ENCODE measurements at regions not wholly inside any gene's neighbourhood (a gene's known extent, or its start where the extent isn't known, plus 50 kb on each side); places are given as distances from the start of the nearest gene placed in this dataset.
A peak's percentile ranks its signal among the peaks of the same experiment; 100 is the strongest.
"Not testable (repeated sequence)": the region's sequence is repeated elsewhere in the genome, so short reads cannot be mapped to it uniquely, and the experiment has no call there.

DNA sequence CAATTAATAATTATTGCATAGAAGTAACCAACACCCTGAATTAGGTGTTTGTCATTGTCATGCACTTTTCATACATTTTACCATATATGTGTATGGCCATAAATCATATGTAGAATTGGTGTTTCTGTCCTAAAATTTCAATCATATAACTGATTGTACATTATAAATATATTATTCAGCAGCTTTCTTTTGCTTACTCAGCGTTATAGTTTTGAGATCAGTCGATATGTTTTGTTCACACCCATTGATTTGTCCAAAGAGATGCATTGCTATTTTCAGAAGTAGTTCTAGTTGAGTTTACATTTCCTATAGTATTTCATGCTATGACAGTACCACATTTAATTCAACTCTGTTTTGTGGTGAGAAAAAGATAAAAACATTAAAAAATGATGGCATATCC is 50.5 kb upstream of the PARP4 start:
- no peak for DNase-seq

DNA sequence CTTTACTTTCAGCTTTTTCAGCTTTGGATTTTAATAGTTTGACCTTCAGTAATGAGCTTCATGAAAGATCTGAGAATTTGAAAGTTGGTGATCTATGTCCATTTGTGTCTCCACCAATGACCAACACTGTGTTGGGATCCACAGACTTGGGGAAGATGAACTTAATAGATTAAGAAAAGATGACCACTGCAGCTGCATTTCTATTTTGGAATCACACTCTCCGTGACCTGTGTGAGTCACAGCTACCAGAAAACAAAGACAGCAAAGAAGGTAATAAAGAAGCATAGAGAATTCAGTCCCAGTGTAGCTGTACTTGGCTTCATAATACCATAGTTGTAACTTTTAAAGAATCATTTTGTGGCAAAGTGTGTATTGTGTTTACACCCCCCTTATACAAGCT is 51.4 kb upstream of the PARP4 start:
- not testable (repeated sequence) for DNase-seq

DNA sequence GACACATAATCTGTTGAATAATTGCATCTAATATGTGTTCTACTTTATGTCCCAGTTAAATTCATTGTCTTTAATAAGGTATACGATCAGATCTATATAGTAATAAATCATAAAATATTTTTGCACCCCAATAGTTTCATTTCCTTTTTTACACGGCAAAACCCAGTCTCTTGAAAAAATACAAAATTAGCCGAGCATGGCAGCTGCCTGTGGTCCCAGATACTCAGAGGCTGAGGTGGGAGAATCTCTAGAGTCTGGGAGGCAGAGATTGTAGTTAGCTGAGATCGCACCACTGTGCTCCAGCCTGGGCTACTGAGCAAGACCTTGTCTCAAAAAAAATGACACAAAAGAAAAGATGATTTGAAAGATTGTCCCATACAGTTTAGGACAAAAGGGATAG is 52.3 kb upstream of the PARP4 start:
- DNase-seq: no peak

DNA sequence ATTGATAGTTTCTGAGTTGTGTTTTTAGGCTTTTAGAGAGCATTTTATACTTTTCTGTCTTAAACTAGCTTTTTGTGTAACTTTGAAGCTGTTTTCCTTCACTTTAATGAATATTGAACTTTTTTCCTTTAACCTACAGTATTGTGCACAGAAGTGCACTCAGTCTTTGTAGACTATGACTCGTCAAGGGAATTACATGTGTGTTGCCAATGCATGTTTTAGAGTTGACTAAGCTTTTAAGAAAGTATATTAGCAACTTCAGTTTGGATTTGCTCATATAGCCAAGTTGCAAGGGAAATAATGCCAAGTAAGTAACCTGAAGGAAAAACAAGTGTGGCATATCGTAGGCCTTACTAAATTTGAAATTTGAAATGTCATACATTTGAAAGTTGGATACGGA is 55.0 kb upstream of the PARP4 start:
- not testable (repeated sequence) for DNase-seq

DNA sequence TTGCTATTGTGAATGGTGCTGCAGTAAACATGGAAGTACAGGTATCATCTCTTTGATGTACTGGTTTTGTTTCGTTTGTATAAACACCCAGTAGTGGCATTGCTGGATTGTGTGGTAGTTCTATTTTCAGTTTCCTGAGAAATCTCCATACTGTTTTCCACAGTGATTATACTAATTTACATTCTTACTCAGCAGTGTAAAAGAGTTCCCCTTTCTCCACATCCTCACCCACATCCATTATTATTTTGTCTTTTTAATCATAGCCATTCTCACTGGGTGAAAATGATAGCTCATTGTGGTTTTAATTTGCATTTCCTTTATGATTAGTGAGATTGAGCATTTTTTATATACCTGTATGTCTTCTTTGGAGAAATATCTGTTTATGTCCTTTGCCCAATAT is 62.3 kb upstream of the PARP4 start:
- no peak for DNase-seq

DNA sequence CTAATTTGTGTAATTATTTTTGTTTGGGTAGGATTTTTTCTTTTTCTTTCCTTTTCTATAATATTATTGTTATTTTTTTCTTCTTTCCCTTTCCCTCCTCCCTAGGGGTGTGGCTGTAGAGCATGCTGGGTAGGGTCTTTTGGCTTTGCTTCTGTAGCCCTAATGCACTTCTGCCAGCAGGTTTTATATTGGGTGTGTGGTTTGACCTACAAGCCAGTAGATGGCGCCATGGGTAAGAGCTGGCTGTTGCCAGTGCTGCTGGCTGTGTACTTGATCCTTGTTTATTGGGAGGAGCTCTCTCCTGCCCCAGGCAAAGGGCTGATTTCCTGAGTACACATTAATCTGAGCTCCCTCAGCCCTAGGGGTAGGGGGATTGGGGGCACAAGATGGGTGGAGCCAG is 67.7 kb upstream of the PARP4 start:
- peak; percentile 13 for DNase-seq

DNA sequence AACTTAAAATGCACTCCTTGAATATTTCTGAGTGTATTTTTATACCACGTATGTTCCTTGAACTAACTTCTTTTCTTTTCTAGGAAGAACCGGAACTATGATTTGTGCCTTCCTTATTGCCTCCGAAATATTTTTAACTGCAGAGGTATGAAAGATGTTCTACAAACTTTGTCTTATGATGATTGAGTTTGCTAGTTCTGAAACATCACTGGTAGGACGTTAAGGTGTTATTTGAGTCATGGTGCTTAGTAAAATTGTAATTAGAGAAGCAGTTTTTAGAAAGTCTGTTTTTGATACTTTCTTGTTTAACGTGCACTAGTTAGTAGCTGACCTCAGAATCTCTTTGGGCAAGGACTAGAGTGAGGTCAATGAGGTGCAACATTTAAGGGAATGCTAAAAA is 69.0 kb upstream of the PARP4 start:
- DNase-seq: not testable (repeated sequence)

DNA sequence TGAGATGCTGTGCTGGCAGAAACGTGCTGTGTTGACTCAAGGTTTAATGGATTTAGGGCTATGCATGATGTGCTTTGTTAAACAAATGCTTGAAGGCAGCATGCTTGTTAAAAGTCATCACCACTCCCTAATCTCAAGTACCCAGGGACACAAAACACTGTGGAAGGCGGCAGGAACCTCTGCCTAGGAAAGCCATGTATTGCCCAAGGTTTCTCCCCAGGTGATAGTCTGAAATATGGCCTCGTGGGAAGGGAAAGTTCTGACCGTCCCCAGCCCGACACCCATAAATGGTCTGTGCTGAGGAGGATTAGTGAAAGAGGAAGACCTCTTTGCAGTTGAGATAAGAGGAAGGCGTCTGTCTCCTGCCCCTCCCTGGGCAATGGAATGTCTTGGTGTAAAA is 79.1 kb upstream of the PARP4 start:
- not testable (repeated sequence) for DNase-seq

DNA sequence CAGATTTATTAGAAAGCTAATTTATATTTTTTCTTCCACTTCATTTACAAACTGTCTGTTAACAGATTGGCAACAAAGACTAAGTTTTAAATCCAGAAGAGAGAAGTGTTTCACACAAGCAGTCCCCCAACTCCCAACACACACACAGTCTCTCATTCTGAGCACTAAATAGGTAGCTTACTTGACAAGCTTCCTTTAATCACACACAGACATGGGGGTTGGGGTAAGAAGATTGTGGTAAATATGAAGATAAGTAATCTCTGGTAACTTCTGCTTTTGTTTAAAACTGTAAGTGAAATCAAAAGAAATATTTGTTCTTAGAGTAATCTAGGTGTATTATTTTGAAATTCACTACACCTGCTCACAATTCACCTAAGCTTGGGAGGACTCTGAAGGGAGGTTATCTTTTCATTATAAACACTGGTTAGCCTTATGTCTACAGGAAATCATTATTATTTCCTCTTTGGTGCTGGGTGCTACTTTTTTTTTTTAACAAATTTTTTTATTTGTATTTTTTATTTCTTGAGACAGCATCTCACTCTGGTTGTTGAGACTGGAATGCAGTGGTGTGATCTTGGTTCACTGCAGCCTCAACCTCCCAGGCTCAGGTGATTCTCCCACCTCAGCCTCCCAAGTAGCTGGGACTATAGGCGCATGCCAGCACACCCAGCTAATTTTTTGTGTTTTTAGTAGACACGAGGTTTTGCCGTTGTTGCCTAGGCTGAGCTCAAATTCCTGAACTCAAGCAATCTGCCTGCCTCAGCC is 82.1 kb upstream of the ATP12A start:
- not testable (repeated sequence) for DNase-seq

DNA sequence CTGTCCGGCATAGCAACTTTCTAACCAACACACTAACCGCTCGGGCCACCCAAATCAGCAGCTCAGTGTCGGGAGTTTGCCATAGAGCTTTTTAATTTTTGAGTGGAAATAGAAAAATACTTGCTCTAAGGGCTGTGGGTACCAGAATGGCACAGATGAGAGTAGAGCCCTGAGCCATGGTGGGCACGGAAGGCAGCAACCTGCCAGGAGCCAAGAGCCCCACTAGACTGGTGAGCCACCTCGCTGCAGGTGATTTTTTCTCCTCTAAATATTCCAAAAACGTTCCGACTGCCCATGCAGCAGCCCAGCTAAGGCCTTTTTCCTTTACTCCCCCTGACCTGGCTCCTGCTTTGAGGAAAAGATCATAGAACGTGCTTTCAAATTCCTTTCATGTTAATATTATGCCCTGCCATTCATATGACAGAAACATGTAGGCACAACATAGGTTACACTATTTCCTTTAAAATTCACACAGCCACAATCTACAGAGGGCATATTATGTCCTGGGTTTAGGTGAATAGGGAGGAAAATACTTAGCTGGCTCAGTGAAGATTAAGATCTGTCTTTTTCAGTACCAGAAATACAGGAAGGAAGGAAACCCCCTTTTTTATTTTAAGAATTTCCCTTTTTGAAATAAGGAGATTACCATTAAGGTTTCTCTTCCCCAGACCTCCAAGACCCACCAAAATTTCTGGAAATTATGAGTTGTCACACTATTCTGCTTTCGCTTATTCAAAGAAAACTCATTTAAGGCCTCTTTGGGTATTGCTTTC is 81.0 kb upstream of the ATP12A start:
- DNase-seq: not testable (repeated sequence)

DNA sequence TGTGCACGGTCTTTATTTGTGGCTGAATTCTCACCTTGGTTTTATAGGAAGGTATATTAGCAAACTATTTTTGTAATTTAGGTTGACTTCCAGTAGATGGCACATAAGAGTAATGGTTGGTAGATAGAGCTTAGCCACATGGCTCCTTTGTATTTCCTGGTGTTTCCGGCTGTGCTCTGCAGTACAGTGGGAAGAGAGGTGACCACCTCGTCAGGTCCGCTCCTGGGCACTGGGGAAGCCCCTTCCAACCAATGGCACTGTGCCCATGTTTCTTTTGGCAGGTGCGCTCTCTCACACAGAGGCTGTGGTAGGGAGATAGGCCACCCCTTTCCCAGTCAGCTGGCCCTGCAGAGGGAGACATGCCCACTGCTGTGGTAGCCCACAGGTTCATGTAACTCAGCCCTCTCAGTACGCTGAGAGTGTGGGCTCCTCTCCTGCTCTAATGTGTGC is 74.3 kb upstream of the ATP12A start:
- DNase-seq: no peak

DNA sequence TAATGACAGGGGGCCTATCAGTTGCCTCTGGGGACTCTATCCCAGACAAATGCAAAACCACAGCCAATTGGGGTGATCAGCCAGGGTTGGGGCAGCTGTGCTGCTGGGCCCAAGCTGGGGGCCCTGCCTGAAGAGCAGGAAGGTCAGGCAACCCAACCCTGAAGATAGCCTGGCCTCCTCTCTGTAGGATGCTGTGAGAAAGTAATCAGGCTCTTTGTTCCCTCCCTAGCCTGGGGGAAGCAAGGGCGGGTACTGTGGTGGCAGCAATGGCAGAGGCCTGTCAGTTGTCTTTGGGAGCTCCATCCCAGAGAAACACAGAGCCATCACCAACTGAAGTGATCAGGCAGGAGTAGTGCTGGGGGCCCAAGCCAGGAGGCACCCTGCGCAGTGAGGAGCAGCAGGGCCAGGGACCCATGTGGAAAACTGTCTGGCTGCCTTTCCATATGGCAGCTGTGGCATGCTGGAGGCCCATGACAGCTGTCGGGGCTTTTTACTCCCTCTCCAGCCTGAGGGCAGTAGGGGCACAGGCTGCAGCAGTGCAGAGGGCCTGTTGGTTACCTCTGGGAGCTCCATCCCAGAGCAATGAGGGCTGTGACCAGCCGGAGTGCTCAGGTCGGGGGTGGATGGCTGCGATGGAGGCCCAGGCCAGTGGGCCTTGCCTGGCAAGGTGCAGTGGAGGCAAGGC is 73.6 kb upstream of the ATP12A start:
- no peak for DNase-seq

DNA sequence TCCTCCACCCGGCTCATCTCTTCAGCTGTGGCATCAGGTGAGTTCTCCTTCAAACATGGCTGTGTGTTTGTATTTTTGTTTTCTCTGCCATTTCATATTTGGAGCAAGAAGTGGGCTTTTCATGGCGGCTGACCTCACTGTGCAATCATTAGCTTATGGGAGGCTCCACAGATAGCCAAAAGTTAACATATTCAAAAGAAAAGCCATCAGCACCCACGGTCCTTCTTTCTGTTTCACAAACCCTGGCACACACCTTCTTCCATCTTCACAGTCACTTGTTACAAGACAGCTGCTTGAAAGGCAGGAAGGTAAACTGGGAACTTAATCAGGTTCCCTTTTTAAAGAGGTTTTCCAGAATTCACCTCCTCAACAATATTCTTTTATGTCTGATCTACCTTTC is 69.3 kb upstream of the ATP12A start:
- no peak for DNase-seq

DNA sequence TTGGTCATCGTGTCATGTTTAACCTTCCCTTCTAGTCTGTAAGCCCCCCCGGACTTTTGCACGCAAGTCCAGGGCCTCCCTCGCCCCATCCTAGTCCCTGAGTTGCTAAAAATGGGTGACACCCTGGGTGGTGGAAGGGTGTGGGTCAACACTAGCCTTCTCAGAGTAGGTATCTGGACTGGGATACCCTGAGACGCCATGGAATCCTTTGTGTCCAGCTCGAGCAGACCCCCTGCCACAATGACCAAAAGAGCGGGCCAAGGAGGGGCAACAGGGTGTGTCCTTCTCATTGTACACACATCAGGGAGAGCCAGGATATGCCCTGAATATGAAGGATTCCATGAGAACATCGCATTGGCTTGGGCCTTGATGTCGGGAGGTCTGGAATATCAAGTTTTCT is 67.5 kb upstream of the ATP12A start:
- DNase-seq: no peak

DNA sequence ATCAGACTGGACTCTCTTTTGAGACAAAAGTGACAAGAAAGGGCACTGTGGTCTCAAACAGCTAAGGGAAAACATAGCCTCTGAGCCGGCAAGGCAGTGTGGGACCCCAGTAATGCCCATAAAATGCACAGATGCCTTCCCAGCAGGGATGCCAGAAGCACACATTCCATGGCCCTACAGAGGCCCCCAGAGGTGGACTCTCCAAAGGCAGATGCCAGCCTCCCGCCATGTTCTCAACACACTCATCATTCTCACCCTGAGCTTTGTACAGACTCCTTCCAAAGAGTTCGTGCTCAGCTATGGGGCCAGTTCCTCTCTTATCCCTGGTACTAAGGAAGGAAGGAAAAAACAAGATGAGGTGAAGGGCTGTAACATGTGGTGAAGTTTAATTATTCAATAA is 67.1 kb upstream of the ATP12A start:
- DNase-seq: no peak

DNA sequence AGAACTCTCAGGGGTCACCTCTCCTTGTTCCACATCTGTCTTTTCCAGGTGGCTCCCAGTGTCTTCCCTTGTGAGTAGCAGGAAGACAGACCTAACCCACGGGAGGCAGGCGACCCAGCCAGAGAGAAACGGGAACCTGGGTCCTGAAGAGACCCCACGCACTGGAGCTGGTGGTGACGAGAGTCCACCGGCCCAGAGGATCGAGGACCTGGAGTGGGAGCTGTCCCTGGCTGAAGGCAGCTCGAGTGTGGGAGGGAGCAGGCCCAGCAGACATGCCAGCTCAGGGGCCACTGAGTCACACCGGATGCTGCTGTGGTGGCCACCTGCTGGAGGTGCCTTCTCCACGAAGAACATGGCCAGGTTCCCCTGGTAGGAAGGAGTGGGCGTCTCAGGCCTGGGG is 66.5 kb upstream of the ATP12A start:
- DNase-seq: no peak

DNA sequence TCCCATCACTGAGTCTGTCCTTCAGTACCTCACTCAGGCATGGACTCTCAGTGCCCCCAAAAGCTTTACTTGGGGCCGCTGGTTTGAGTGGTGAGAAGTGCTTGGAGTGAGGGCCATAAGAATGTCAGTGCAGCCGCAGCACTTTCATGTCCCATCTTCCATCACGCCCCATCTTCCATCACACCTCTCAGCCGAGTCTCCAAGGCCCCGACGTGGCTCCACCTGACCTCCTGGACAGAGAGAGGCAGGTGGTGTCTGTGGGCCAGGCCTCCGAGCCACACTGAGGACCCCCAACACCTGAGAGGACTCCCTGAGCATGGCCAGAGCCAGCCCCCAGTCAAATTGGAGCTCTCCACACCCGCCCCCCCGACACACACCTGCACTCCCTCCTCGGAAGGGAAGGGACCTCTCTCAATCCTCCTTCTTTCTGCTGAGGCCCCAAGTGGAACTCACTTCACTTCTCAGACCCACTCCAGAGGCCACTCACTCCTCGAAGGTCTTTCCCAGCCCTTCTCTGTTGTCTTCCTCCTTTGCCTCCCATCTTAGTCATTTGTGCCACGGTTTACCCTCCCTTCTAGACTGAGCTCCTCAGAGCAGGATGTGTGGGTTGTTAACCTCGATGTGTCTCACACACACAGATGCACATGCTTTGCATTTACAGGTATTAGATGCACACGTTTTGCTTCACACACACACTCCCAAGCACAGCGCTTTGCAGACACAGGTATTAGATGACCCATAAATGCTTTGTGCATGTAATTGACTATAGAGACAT is 65.7 kb upstream of the ATP12A start:
- no peak for DNase-seq

DNA sequence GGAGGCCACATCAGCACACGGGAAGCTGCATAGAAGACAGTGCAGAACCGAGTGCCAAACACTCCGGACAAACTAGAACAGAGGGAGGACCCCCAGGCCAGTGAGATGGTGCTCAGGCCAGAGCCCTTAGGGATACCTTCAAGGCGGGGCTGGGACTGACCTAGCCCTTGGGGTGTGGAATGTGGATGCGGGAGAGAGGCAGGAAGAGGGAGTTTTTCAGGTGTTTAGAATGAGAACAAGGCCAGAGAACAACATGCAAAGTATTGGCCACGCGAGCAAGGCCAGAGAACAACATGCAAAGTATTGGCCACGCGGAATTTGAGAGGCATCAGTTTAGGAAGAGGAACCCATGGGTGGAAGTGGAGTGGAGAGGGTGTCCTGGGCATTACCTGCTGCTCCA is 65.1 kb upstream of the ATP12A start:
- DNase-seq: no peak

DNA sequence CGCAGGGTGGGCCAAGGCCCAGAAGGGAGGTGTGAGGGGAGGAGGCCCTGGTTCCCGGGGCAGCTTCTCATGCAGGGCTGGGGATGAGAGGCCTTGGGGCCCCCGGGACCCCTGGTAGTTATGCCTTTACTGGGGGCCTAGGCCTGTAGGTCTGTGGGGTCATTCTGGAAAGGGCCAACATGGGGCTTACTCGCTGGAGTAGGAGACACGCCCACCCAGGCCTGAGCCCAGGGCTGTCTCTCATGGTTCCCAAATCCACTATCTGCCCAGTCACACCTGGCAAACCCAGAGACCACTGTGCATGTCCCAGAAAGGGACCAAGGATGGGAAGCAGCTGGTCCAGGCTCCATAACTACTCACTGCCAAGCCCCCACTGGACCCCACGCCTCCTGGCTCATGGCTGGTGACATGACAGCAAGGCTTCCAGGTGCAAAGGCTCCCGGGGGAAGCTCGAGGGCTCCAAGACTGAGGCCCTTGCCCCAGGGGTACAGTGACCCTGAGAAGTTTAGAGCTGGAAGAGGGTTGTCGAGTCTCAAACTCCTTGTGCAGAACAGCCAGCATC is 64.2 kb upstream of the ATP12A start:
- no peak for DNase-seq

DNA sequence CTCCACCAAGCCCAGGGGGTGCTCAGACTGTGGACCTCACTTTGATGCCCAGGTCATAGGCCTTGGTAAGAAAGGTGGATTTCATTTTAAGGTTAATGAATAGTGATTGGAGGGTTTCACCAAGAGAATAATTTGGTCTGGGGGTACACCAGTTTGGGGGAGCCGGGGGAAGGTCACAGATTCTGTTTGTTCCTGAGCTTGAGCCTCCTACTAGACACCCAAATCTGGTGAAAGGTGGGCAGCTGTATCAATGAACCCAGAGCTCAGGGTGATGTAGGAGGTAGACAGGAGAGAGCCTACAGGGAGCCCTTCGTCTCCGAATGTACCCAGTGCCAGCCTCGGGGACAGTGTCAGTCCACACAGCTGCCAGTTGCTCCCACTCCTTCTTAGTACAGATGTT is 63.7 kb upstream of the ATP12A start:
- no peak for DNase-seq

DNA sequence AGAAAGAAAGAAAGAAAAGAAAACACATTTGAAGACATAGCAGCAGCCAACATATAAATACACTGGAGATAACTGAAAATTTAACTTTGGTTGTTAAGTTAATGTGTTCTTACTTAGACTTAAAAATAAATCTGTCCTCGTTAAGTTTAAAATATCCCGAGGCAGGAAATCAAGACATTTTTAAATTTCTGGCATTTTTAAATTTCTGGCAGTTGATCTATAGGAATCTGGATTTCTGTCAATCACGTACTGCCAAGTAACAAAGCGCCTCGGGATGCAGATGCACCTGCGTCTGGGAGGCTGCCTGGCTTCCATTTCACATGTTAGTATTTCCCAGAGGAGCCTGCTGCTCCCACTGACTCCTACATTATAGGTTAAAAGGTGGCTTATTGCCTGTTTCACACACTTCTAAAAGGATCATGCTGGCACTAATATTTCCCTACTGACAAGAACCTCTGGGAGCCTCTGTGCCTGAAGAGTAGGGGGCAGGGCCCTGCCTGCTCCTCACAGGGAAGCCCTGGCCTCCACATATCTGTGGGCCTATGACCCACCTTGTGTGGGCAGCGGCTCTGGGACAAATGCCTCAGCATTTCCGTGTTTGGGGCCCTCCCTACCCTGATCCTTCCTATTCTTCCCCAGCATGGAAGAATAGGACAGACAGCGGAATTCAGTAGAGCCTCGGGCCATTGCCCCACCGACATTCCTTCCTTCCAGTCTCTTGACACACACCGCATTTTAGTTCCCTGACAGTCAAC is 62.8 kb upstream of the ATP12A start:
- DNase-seq: no peak
